ENCODE measurements at regions not wholly inside any gene's neighbourhood (a gene's known extent, or its start where the extent isn't known, plus 50 kb on each side); places are given as distances from the start of the nearest gene placed in this dataset.
"Not testable (repeated sequence)": the region's sequence is repeated elsewhere in the genome, so short reads cannot be mapped to it uniquely, and the experiment has no call there.

GRCh38 chr3:105062853-105063252 lies 303.9 kb upstream of the ALCAM start:
- DNase-seq = no peak

DNA sequence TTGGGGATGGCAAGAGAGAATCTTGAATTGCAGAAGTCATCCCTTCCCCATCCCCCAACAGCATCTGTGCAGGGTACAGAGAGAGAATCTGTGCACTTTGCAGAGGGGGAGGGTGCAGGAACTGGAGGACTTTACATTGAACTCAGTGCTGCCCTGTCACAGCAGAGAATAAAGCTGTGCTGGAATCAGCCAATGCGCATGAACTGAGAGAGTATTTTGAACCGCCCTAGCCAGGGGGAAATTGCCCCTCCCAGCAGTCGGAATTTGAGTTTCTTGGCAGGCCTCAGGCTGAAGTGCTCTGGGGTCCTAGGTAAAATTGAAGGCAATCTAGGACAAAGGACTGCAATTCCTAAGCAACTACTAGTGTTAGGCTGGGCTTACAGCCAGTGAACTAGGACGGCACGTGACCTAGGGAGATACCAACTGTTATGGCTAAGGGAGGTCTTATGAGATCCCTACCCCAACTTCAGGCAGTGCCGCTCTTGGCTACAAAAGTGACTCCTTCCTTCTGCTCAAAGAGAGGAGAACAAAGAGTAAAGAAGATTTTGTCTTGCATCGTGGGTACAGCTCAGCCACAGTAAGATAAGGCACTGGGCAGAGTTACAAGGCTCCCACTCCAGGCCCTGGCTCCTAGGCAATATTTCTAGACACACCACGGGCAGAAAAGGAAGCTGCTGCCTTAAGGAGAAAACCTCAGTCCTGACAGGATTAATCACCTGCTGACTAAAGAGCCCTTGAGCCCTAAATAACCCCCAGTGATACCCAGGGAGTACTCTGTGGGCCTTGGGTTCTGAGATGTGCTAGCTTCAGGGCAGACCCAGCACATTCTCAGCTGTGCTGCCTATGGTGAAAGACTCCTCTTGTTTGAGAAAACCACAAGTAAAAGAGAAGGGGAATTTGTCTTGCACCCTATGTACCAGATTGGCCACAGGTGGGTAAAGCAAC lies 300.5 kb upstream of the ALCAM start:
- DNase-seq = no peak

GRCh38 chr3:105067361-105067760 lies 299.3 kb upstream of the ALCAM start:
- DNase-seq = no peak

- DNase-seq = no peak
Observed at GRCh38 chr3:105077060-105077822, 289.5 kb upstream of the ALCAM start.

DNA sequence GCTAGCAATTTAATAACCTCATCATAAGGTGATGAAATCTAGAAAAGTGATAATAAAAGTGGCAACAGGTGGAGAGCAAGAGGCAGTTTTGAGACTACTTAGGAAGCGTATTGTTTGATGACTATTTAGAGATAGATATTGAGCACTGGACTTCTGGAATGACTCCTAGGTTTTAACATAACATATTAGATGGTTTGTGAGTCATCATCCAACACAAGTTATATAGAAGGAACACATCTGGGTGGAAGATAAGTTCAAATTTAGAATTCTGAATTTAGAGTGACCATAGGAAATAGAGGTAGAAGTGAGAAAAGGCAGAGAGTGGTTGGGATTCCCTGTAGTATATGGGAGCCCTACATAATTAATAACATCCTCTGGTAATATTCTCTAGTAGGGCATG lies 282.8 kb upstream of the ALCAM start:
- no peak for DNase-seq

- DNase-seq = no peak
Observed at GRCh38 chr3:105085506-105085905, 281.2 kb upstream of the ALCAM start.

DNA sequence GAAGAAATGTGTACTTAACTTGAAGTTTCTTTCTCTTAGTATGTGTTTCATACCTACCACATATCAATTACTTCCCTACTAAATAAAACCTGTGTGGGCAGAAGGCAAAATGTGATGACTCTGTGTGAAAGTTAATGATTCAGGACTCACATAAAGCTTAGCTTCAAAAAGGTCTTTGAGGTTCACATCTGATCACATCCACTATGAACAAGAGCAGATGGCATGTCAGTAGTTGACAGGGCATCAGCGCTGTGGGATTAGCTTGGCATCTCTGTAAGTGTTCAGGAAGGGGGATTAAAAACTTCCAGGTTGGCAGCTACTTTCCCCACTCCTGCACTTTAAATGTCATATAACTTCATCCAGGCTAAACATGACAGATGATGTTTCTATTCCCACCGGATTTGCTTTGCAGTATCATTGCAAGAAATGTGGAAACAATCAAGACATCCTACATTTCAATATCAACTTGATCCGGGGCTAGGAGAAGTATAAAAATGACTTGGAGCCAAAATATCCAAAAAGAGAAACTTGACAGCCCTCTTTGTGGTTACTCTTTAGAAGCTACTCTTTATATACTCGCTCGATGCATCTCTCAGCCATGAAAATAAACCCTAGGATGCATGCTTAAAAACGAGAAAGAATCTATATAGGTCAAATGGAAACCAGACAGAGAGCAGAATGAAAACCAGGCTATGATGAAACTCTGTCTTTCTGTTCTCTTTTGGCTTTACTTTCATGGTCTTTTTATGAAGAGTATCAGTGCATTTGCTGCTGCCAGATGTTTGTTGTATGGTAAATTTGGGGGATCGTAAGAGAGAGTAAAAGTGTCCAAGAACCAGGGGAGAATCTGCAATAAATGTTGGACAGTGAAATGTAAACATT lies 273.1 kb upstream of the ALCAM start:
- DNase-seq = peak; percentile 2

GRCh38 chr3:105094588-105094987 lies 272.1 kb upstream of the ALCAM start:
- no peak for DNase-seq

DNA sequence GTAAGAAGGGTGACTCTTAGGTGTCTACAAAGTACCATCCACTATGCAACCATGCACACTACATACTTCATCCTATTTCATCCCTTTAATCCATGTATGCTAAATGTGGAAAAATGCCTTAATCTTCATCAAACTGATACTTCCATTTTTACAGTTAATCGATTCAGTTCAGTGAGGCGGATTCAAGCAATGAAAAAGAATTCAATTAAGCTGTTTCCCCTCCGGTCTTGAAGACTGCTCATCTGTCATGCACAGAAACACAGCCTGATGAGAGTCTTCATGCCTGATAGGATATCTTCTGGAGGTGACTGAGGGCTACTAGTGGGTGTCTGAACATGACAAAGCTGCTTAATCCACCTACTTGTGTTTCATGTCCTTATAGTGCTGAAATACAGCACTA lies 270.6 kb upstream of the ALCAM start:
- no peak for DNase-seq

- DNase-seq = peak; percentile 6
Observed at GRCh38 chr3:105101603-105102002, 265.1 kb upstream of the ALCAM start.

GRCh38 chr3:105103139-105103538 lies 263.6 kb upstream of the ALCAM start:
- no peak for DNase-seq

DNA sequence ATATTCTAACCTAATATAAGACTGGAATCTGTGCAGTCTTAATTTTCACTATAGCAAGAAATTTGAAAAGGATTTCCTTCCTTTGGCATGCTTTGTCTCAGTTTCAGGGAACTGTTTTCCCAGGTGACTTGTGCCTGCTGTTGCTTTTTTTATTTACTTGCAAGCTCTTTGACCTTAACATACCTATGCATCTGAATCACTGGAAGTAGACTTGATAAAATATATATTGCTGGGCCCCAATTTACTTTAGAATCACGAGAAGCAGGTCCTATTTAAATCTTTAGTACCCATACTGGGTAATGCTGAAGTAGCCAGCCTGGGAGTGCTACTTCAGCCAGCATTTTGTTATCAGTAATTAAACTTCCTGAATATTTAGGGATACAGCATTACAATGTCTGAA lies 257.9 kb upstream of the ALCAM start:
- DNase-seq = no peak

GRCh38 chr3:105118905-105119304 lies 247.8 kb upstream of the ALCAM start:
- DNase-seq = no peak

GRCh38 chr3:105119801-105120340 lies 246.8 kb upstream of the ALCAM start:
- DNase-seq = no peak

GRCh38 chr3:105130911-105131310 lies 235.8 kb upstream of the ALCAM start:
- DNase-seq = no peak

- no peak for DNase-seq
Observed at GRCh38 chr3:105137911-105138310, 228.8 kb upstream of the ALCAM start.

DNA sequence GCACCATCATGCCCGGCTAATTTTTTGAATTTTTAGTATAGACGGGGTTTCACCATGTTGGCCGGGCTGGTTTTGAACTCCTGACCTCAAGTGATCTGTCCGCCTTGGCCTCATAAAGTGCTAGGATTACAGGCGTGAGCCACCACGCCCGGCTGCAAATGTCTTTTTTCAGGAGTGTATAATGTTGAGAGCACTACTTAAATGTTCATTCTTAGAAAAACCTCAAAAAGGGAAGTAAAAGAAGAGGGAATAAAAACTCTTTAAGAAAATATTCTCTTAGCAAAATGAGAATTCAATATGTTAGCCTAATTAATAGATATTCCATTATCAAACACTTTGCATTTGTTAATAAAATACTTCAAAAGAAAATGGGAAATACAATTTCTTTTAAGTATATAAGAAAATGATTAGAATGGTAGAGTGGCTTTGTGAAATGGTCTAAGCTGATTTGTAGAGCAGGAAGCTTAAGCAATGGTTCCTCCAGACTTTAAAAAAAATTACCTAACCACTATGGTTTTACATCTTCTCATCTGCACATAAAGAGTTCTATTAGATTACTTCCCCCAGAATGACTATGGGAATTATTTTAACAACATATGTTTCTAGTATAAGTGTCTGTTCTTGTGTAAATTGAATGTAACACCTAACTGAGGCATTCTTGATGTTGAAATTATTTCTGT lies 226.7 kb upstream of the ALCAM start:
- DNase-seq = no peak

DNA sequence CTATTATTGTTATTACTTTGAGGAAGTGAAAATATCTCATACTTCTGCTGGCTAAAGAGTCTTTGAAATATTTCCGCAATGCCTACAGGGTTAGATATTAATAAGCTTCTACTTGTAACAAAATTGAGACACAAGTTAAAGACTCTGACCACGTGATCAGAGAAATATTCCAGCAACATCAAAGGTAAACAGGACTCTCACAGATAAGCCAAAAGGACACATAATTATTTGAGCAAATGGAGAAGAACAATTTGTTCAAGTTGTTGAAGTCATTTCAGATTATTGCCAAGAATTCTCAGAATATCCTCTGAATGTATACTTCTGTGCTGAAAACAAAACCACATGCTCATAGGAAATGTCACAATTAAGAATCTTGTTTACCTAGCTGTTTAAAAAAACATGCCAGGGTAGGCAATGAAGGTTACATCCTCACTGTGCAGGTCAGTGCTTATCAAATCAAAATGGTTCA lies 225.8 kb upstream of the ALCAM start:
- no peak for DNase-seq

DNA sequence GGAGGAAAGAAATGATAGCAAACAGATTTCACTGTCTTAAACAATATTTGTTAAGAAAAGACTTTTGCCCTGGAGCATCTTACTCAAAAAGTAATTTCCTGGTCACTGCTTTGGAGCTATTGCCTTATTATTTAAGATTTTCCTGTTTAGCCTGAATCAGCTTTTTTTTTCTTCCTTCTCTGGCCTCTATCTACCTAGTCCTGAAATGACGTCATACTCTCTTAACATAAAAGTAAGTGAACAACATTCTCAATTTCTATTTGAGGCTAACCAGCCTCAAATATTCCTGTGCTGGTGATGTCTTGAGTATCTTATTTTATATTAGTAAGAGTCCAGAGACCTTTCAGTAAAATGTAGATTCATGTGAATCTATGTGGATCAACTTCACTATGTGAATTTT lies 221.9 kb upstream of the ALCAM start:
- no peak for DNase-seq

DNA sequence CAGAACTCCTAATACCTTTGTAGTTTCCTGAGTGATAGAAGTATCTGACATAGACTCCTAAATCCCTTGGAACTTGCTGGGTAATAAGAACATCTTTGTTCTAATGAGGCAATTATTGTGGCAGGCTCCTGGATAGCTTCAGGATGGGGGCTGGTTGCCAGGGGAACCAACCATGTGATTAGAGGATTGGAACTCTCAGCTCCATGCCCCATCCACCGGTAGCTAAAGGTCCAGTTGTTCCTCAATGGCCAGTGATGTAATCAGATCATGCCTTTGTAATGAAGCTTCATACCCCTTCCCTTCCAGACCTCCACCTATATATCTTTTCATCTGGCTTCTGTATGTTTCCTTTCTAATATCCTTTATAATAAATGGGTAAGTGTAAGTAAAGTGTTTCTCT lies 221.2 kb upstream of the ALCAM start:
- no peak for DNase-seq

DNA sequence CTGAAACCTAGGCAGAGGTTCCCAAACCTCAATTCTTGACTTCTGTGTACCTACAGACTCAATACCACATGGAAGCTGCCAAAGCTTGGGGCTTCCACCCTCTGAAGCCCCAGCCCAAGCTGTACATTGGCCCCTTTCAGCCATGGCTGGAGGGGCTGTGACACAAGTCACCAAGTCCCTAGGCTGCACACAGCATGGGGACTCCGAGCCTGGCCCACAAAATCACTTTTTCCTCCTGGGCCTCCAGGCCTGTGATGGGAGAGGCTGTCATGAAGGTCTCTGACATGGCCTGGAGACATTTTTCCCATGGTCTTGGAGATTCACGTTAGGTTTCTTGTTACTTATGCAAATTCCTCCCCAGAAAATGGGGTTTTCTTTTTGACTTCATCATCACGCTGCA lies 217.5 kb upstream of the ALCAM start:
- DNase-seq = not testable (repeated sequence)
